ENCODE measurements at regions not wholly inside any gene's neighbourhood (a gene's known extent, or its start where the extent isn't known, plus 50 kb on each side); places are given as distances from the start of the nearest gene placed in this dataset.
"Not testable (repeated sequence)": the region's sequence is repeated elsewhere in the genome, so short reads cannot be mapped to it uniquely, and the experiment has no call there.

DNA sequence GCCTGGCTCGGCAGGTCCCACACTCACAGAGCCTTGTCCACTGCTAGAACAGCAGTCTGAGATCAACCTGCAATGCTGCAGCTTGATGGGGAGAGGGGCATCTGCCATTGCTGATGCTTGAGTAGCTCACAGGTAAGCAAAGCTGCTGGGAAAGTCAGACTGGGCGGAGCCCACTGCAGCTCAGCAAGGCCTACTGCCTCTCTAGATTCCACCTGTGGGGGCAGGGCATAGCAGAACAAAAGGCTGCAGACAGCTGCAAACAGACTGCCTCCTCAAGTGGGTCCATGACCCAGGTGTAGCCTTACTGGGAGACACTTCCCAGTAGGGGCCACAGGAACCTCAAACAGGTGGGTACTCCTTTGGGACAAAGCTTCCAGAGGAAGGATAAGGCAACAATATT, 110.6 kb upstream of the ADAMTS3 start:
- no peak for DNase-seq (ENCODE audit: low read depth in 2 of 2)

DNA sequence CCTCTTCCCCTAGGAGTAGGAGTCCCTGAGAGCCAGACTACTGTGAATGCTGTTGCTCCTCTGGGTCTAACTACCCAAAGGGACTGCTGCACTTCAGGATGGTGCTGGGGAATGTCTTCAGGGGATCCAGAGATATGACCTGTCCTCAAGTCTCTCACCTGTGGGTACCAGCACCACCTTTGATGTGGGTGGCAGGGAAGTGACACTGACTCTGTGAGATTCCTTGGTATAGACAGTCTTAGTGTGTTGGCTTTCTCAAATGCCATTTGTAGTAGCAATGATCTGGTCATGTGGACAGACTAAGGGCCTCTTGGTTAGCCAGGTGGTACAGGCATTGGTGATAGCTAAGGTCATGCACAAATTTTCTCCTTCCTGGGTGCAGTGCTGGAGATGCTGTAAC, 108.9 kb upstream of the ADAMTS3 start:
- DNase-seq (ENCODE audit: low read depth in 2 of 2), result no peak

DNA sequence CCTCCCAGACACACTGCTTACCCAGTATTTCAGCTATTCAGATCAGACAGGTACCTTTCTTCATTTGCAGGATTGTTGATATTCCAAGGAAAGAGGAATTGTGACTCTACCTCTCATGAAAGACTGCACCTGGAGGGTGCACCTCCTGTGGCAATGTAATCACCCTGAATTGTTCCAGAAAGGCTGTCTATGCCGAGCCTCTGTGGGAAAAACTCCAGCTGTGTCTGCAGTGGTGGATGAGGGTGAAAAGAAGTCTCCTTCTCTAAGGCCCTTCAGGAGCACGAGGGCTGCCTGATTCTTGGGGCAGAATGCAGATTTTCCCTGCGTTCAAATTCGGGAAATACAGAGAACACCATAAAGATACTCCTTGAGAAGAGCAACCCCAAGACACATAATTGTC, 108.2 kb upstream of the ADAMTS3 start:
- DNase-seq (ENCODE audit: low read depth in 2 of 2), result no peak

DNA sequence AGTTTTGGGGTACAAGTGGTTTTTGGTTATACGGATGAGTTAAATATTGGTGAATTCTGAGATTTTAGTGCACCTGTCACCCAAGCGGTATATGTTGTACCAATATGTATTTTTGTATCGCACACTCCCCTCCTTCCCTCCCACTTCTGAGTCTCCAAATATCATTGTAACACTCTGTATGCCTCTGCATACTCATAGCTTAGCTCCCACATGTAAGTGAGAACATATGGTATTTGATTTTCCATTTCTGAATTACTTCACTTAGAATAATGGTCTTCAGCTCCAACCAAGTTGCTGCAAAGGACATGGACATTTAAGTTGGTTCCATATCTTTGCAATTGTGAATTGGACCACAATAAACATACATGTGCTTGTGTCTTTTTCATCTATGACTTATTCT, 103.0 kb upstream of the ADAMTS3 start:
- DNase-seq (ENCODE audit: low read depth in 2 of 2), result no peak

DNA sequence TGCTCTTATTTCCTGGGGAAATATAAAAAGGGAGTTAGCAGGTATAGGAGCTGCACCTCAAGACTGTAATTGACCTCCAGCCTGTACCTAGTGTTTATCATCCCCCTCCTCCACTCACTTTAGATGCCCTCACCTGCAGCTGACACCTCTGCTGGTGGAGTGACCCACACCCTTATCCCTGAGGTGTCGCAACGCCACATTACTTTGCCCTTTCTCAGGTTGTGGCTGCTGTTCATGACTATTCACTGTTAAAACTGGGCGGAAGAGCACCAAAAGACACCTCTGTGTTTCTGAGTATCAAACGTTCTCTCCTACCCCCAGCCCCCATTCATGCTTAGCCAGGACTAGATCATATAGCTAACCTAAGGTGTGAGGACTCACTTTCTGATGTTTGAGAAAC, 101.5 kb upstream of the ADAMTS3 start:
- DNase-seq (ENCODE audit: low read depth in 2 of 2), result no peak

DNA sequence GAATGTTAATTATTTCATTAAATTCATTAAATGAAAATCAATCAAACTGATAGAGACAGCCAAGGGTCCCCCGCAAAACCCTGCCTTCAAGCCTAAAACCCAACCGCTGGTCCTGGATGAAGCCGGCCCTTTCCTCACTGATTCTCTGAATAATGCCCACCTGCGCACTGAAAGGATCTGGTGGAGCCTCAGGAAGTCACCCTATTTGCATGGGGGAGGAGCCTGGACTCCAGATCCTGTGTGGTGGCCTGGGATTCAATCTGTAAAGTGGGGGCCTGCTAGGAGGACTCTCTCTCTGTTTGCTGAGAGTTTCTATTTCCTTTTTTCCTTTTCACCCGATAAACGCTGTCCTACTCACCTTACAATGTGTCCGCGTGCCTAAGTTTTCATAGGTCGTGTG, 97.9 kb upstream of the ADAMTS3 start:
- no peak for DNase-seq (ENCODE audit: low read depth in 2 of 2)

DNA sequence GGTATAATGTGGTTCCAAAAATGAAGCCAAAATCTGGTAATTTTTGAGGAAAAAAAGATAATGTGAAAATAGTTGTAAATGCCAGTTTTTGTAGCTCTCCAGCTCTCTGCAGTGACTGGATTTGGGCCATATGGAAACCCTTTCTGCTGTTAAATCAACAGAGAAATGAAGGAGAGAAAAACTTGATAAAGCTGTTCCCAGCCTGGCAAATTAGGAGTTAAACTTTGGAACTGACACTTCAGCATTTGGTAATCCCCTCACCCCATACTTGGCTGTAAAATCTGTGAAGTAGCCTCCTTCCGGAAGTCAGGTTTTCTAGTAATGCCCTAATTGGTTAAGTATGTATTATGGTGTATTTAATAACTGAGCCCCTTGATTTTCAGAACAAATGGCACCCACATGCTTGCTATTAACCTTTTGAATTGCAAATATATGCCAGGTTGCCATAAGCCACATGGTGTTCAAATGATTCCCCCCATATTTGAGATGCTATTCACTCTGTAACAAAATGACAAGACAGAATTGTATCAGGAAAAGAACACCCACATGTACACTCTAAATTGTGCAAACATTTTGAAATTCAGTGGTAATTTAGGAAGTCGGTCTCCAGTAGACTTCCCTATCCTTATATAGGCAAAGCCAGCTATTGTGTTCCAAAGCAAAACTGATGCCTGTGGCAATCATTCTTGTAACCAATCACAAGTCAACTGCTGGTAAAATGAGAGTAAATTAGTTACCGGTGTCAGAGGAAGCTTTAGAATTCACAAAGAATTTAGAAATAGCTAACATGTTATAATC, 96.3 kb upstream of the ADAMTS3 start:
- no peak for DNase-seq (ENCODE audit: low read depth in 2 of 2)

DNA sequence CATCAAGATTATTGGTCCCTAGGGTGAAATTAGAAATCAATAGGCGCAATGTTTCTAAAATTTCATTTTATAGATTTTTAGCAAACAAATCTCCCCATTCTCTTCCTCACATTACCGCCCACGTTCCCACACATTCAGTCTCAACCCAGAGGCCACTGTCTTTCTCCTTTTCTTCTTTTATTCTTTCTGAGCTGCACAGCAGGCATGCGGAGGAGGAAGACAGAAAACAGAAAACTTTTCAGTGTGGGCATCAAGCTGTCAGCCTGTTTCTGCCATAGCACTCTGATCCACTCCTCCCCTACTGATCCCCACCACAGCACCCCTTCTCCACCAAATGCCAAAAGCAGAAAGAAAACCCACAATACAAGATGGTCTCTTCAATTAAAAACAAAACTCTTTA, 94.8 kb upstream of the ADAMTS3 start:
- no peak for DNase-seq (ENCODE audit: low read depth in 2 of 2)

DNA sequence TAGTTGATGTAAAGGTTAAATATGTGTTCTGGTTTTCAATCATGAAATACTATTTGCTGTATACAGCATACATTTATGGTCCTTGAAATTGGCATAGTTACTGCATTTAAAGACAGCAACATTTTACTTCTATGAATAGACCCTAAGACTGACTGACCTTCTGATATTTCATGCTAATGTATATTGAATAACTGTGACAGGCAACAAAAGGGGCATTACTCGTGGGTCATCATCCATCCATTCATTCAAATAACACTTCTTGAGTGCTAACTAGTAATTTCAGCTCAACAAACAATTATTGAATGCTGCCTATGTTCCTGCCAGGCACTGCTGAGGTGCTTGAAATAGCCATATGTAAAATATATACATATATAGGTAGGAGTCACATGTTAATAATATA, 92.8 kb upstream of the ADAMTS3 start:
- DNase-seq (ENCODE audit: low read depth in 2 of 2), result no peak

DNA sequence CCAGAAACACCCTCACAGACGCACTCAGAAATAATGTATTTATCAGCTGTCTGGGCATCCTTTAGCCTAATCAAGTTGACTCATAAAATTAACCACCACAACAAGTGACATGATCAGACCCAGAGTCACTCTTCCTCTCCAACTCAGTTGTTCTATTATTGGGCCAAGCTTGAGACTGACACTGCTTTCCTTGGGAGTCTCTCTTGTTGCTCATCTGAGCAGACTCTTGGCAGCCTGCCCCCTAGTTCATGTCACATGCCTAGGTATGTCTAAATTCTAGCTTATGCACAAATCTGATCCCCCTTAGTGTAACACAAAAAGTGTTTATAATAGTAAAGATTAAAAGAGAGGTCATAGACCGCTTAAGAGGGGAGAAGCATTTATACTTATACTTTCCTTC, 72.6 kb upstream of the ADAMTS3 start:
- no peak for DNase-seq (ENCODE audit: low read depth in 2 of 2)

DNA sequence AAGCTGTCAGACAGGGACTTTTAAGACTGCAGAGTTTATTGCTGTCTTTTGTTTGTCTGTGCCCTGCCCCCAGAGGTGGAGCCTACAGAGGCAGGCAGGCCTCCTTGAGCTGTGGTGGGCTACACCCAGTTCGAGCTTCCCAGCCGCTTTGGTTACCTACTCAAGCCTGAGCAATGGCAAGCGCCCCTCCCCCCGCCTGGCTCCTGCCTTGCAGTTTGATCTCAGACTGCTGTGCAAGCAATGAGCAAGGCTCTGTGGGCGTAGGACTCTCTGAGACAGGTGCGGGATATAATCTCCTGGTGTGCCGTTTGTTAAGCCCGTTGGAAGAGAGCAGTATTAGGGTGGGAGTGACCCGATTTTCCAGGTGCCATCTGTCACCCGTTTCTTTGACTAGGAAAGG, 67.8 kb upstream of the ADAMTS3 start:
- DNase-seq (ENCODE audit: low read depth in 2 of 2), result not testable (repeated sequence)

DNA sequence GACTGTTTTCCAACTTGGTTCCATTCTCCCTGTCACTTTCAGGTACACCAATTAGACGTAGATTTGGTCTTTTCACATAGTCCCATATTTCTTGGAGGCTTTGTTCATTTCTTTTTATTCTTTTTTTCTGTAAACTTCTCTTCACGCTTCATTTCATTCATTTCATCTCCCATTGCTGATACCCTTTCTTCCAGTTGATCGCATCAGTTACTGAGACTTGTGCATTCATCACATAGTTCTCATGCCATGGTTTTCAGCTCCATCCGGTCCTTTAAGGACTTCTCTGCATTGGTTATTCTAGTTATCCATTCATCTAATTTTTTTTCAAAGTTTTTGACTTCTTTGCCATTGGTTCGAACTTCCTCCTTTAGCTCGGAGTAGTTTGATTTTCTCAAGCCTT, 66.9 kb upstream of the ADAMTS3 start:
- not testable (repeated sequence) for DNase-seq (ENCODE audit: low read depth in 2 of 2)

DNA sequence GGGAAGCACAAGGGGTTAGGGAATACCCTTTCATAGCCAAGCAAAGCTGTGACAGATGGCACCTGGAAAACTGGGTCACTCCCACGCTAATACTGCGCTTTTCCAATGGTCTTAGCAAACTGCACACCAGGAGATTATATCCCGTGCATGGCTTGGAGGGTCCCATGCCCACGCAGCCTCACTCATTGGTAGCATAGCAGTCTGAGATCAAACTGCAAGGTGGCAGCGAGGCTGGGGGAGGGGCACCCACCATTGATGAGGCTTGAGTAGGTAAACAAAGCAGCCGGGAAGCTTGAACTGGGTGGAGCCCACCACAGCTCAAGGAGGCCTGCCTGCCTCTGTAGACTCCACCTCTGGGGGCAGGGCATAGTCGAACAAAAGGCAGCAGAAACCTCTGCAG, 63.2 kb upstream of the ADAMTS3 start:
- DNase-seq (ENCODE audit: low read depth in 2 of 2), result not testable (repeated sequence)

DNA sequence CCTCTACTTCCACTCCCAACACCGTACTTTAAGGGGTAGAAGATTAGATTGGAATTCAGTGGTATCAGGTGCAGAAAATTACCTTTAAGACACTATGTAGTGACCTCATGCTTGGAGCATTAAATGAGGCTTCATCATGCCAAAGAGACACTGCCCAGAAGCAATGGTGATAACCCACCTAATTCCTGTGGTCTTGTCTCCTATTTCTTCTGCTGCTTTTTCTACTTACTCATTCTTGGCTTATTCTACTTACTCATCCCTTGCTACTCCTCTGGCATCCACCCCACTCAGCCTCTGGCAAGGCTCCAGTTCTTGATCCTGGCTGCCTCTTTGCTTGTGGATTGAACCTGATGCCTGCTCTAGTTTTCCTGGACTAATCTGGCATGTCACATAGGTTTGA, 62.3 kb upstream of the ADAMTS3 start:
- no peak for DNase-seq (ENCODE audit: low read depth in 2 of 2)

DNA sequence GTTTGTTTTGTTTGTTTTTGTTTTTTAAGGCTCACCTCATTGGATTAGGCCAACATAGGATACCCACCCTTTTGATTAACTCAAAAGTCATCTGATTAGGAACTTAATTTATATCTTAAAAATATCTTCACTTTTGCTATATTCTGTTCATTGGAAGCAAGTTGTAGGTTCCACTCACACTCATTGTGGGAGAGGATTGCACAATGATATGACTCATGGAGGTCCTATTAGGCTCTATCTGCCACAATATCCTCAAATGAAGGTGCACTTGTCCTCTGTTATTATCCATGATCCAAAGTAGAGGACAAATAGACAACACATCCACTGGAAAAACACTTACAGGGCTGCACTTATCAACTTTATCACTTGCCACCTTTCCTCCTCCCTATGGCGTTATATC, 60.5 kb upstream of the ADAMTS3 start:
- DNase-seq (ENCODE audit: low read depth in 2 of 2), result no peak

DNA sequence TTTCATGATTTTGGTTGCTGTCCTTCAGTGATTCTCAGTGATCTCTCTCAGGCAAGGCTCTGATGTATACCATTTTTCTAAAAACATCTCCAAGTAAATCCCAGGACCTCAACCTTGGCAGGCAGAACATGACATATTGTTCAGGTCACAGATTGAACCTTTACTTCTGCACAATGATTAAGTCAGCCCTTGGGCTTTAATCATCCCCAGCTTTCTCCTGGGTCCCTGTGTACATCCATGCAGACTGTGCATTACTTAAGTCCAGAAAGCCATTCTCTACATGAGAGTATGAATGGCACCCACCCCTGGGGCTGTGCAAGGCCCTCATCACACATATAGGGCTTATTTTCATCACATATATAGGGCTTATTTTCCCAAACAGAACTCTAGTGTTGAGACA, 58.7 kb upstream of the ADAMTS3 start:
- no peak for DNase-seq (ENCODE audit: low read depth in 2 of 2)
